ENCODE measurements at regions not wholly inside any gene's neighbourhood (a gene's known extent, or its start where the extent isn't known, plus 50 kb on each side); places are given as distances from the start of the nearest gene placed in this dataset.
"Not testable (repeated sequence)": the region's sequence is repeated elsewhere in the genome, so short reads cannot be mapped to it uniquely, and the experiment has no call there.

DNA sequence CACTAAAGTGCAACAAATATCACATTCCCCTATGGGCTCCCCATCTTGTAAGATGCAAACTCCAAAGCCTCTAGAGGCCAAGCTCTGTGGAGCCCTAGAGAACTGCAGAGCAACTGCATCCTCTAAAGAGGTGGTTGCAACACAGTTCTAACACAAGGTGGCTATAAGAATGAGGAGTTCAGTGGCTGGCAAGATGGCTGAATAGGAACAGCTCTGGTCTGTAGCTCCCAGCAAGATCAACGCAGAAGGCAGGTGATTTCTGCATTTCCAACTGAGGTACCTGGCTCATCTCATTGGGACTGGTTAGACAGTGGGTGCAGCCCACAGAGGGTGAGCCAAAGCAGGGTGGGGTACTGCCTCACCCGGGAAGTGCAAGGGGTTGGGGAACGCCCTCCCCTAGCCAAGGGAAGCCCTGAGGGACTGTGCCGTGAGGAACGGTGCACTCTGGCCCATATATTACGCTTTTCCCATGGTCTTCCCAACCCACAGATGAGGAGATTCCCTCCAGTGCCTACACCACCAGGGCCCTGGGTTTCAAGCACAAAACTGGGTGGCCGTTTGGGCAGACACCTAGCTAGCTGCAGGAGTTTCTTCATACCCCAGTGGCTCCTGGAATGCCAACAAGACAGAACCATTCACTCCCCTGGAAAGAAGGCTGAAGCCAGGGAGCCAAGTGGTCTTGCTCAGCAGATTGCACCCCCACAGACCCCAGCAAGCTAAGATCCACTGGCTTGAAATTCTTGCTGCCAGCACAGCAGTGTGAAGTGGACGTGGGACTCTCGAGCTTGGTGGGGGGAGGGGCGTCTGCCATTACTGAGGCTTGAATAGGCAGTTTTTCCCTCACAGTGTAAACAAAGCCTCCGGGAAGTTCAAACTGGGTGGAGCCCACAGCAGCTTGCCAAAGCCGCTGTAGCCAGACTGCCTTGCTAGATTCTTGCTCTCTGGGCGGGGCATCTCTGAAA lies 188.6 kb upstream of the EGLN3 start:
- not testable (repeated sequence) for DNase-seq; H3K36me3 Mint-ChIP-seq (ENCODE audit: unreplicated experiment); H3K4me3 Mint-ChIP-seq (ENCODE audit: unreplicated experiment); H3K9me3 Mint-ChIP-seq (ENCODE audit: unreplicated experiment); H3K27ac Mint-ChIP-seq (ENCODE audit: unreplicated experiment); H3K4me1 Mint-ChIP-seq (ENCODE audit: low read depth, unreplicated experiment); H3K27me3 Mint-ChIP-seq (ENCODE audit: unreplicated experiment)

DNA sequence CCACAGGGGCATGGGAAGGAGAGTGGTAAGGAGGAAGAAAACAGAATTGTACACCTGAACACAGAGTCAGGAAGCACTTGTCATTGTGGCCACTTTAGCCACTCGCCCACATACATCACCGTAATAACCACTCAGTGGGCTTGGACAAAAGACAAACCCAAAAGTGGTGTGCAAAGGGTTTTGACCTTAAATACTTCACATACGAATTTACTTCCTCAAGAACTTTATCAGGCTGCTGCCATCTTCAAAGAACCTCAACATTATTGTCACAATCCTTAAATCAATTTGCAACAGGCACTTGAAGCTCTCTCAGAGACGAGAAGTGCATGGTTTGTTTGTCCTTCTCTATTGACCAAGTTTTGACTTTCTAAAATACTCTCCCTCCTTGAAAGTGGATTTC lies 187.3 kb upstream of the EGLN3 start:
- H3K27ac Mint-ChIP-seq (ENCODE audit: unreplicated experiment): no peak overlapping the region

DNA sequence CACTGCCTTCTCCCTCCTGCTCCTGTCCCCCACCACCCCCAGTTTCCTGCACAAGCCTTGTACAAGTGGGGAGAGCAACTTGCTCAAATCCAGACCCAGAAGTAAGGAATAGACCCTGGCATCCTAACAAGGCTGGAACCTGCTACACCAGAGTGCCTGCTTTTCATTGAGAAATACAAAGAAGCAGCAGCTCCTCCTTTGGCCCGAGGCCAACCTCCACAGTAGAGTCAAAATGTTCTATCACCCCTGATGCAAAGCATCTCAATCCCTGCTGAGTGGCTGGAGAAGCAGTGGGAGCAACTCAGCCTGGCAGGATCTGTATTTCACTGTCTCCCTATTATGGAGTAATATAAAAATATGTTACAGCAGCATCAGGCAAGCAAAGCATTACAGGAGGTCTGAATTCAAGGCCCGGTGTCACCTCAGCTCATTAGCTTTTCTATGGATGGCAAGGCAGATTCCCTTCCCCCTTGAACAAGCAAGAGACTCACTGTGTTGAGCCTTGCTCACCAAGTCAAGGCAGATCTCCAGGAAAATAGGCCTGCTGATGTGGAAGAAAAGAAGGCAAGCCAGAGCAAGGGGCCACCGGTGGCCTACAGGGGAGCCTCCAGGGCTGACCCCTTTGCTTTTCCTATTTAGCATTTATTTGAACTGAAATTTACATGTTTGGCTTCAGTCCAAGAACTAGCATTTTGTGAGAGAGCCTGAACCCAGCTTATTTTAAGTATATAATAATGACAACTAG lies 186.3 kb upstream of the EGLN3 start:
- DNase-seq: no peak
- Mint-ChIP-seq H3K36me3 (ENCODE audit: unreplicated experiment) (peaks cover 6% of the 10 kb centered on the region), H3K4me3 (ENCODE audit: unreplicated experiment) (no peak overlapping the region), H3K27ac (ENCODE audit: unreplicated experiment) (no peak overlapping the region), H3K9me3 (ENCODE audit: unreplicated experiment) (peaks cover 6% of the 10 kb centered on the region), H3K4me1 (ENCODE audit: low read depth, unreplicated experiment) (no peaks in the 10 kb centered on the region), H3K27me3 (ENCODE audit: unreplicated experiment) (peaks cover 3% of the 10 kb centered on the region)
- TF ChIP-seq, protein P1, sequence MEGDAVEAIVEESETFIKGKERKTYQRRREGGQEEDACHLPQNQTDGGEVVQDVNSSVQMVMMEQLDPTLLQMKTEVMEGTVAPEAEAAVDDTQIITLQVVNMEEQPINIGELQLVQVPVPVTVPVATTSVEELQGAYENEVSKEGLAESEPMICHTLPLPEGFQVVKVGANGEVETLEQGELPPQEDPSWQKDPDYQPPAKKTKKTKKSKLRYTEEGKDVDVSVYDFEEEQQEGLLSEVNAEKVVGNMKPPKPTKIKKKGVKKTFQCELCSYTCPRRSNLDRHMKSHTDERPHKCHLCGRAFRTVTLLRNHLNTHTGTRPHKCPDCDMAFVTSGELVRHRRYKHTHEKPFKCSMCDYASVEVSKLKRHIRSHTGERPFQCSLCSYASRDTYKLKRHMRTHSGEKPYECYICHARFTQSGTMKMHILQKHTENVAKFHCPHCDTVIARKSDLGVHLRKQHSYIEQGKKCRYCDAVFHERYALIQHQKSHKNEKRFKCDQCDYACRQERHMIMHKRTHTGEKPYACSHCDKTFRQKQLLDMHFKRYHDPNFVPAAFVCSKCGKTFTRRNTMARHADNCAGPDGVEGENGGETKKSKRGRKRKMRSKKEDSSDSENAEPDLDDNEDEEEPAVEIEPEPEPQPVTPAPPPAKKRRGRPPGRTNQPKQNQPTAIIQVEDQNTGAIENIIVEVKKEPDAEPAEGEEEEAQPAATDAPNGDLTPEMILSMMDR (IDR thresholded peaks at IDR 0.05; ENCODE audit: partially characterized antibody, unreplicated experiment): no peak

More for the DNA sequence above, 187.3 kb upstream of the EGLN3 start:
- TF ChIP-seq, protein P1 (IDR thresholded peaks at IDR 0.05; ENCODE audit: partially characterized antibody, unreplicated experiment): no peak
- peaks cover 4% of the 10 kb centered on the region for H3K27me3 Mint-ChIP-seq (ENCODE audit: unreplicated experiment)
- H3K4me1 Mint-ChIP-seq (ENCODE audit: low read depth, unreplicated experiment): no peaks in the 10 kb centered on the region
- no peak for DNase-seq
- H3K4me3 Mint-ChIP-seq (ENCODE audit: unreplicated experiment): no peak overlapping the region
- peaks cover 8% of the 10 kb centered on the region for H3K9me3 Mint-ChIP-seq (ENCODE audit: unreplicated experiment)
- H3K36me3 Mint-ChIP-seq (ENCODE audit: unreplicated experiment): peaks cover 9% of the 10 kb centered on the region

DNA sequence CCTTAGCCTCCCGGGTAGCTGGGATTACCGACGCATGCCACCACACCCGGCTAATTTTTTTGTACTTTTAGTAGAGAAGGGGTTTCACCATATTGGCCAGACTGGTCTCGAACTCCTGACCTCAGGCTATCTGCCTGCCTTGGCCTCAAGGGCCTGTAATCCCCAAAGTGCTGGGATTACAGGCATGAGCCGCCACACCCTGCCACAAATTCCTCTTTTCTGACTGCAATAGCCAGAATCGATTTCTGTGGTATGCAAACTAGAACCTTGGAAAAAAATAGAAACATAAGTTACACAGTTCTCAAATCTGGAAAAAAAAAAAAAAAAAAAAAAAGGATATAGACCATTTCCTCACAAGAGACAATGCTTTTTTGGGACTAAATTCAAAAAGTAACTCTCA lies 184.6 kb upstream of the EGLN3 start:
- TF ChIP-seq, protein P1 (IDR thresholded peaks at IDR 0.05; ENCODE audit: partially characterized antibody, unreplicated experiment): no peak
- Mint-ChIP-seq H3K27me3 (ENCODE audit: unreplicated experiment) (no peaks in the 10 kb centered on the region), H3K9me3 (ENCODE audit: unreplicated experiment) (peaks cover 1% of the 10 kb centered on the region)

DNA sequence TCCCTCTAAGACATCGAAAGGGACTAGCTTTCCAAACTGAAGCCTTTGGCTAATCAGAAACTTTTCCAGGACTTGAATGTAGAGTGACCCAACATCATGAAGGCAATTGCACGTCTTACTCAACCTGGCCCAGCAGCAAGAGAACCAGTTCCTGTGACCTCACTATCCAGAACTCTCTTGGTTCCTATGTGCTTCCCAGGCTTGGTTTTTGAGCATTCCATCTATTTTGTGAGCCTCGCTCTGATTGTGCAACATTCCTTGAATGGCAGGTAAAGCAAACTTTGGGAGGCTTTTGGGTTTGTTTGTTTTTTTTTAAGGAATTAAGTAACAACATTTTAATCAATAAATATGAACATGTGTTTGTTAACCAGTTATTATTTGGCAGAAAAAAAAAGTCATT lies 183.6 kb upstream of the EGLN3 start:
- H3K9me3 Mint-ChIP-seq (ENCODE audit: unreplicated experiment): peaks cover 1% of the 10 kb centered on the region
- TF ChIP-seq, protein P1 (IDR thresholded peaks at IDR 0.05; ENCODE audit: partially characterized antibody, unreplicated experiment): no peak
- H3K4me3 Mint-ChIP-seq (ENCODE audit: unreplicated experiment): no peak overlapping the region
- H3K27me3 Mint-ChIP-seq (ENCODE audit: unreplicated experiment): no peaks in the 10 kb centered on the region
- H3K4me1 Mint-ChIP-seq (ENCODE audit: low read depth, unreplicated experiment): no peaks in the 10 kb centered on the region
- H3K27ac Mint-ChIP-seq (ENCODE audit: unreplicated experiment): no peak overlapping the region
- DNase-seq: no peak
- no peaks in the 10 kb centered on the region for H3K36me3 Mint-ChIP-seq (ENCODE audit: unreplicated experiment)

More for the DNA sequence above, 184.6 kb upstream of the EGLN3 start:
- Mint-ChIP-seq H3K36me3 (ENCODE audit: unreplicated experiment) (no peaks in the 10 kb centered on the region), H3K4me1 (ENCODE audit: low read depth, unreplicated experiment) (no peaks in the 10 kb centered on the region), H3K4me3 (ENCODE audit: unreplicated experiment) (no peak overlapping the region), H3K27ac (ENCODE audit: unreplicated experiment) (no peak overlapping the region)
- DNase-seq: no peak
